Adrenal gland (tissue), 5 donors: ENCODE measurements at regions not wholly inside any gene's neighbourhood (a gene's known extent, or its start where the extent isn't known, plus 50 kb on each side); places are given as distances from the start of the nearest gene placed in this dataset.
"Not testable (repeated sequence)": the region's sequence is repeated elsewhere in the genome, so short reads cannot be mapped to it uniquely, and the experiment has no call there.

ENCODE experiments used
- POLR2A ChIP-seq, 2 donors: fragments of 450-650 bp; IDR thresholded peaks; one replicate each; pipeline ENCODE4 v1.6.1; 2017; ENCODE audit warnings: antibody characterized with exemption in 2 of 2, mild to moderate bottlenecking in 2 of 2, moderate library complexity in 1 of 2
- TF ChIP-seq, protein P1 (sequence below), 6 experiments: fragments of 450-650 bp in 4 of 6; fragments of 200-600 bp in 2 of 6; sonication (generic) in 1 of 6; IDR thresholded peaks; 1 replicate in 5 of 6; 2 replicates in 1 of 6; pipeline versions ENCODE4 v1.5.1 to v1.8.0; 2016 to 2021; ENCODE audit warnings: antibody characterized with exemption in 6 of 6, mild to moderate bottlenecking in 2 of 6, moderate library complexity in 1 of 6
- donor health status: DM: no; HTN: no; CAD: no.

DNA sequence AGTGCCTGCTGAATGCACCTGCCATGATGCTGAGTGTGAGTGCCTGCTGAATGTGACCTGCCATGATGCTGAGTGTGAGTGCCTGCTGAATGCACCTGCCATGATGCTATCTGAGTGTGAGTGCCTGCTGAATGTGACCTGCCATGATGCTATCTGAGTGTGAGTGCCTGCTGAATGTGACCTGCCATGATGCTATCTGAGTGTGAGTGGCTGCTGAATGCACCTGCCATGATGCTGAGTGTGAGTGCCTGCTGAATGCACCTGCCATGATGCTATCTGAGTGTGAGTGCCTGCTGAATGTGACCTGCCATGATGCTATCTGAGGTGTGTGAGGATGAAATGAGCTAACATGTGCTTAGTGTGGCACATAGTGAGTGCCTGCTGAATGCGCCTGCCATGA, 98.7 kb upstream of the SULF2 start:
- TF ChIP-seq, protein P1, sequence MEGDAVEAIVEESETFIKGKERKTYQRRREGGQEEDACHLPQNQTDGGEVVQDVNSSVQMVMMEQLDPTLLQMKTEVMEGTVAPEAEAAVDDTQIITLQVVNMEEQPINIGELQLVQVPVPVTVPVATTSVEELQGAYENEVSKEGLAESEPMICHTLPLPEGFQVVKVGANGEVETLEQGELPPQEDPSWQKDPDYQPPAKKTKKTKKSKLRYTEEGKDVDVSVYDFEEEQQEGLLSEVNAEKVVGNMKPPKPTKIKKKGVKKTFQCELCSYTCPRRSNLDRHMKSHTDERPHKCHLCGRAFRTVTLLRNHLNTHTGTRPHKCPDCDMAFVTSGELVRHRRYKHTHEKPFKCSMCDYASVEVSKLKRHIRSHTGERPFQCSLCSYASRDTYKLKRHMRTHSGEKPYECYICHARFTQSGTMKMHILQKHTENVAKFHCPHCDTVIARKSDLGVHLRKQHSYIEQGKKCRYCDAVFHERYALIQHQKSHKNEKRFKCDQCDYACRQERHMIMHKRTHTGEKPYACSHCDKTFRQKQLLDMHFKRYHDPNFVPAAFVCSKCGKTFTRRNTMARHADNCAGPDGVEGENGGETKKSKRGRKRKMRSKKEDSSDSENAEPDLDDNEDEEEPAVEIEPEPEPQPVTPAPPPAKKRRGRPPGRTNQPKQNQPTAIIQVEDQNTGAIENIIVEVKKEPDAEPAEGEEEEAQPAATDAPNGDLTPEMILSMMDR (IDR thresholded peaks at IDR 0.05), result not testable (repeated sequence)
- not testable (repeated sequence) for TF ChIP-seq POLR2A (IDR thresholded peaks at IDR 0.05)
